ENCODE measurements at regions not wholly inside any gene's neighbourhood (a gene's known extent, or its start where the extent isn't known, plus 50 kb on each side); places are given as distances from the start of the nearest gene placed in this dataset.

DNA sequence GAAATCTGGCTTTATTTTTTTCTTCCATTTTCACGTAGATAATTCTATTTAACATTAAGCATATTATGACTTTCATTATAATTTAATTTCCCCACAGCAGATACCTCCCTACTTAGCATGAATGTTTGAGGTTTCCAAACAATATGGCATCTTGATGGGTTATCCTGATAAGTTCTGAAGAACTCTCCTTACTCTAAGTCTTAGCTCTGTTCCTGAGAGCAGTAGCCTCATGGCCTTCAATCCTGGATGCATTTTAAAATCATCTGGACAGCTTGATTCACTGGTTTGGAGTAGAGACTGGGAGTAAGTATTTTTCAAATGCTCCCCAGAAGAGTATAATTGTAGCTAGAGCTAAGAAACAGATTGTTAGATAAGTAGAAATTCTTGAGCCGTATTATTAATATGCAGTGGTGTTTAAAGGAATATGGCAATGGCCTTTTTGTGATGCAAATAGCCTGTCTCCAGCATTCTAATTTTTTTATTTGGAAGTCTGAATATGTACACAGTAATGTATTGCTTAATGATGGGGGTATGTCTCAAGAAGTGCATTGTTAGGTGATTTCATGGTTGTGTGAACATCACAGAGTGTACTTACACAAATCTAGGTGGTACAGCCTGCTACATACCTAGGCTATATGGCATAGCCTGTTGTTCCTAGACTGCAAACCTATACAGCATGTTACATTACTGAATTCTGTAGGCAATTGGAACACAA is 110.5 kb upstream of the EEF1E1 start:
- Histone ChIP-seq H4K20me1 (ENCODE audit: control insufficient read depth, insufficient read depth, low read depth, low read length) (no peaks in the 10 kb centered on the region), H3F3A (ENCODE audit: control insufficient read depth, insufficient read depth) (no peaks in the 10 kb centered on the region), H3K27me3 (ENCODE audit: control insufficient read depth, low read length) (no peaks in the 10 kb centered on the region), H3K27ac (ENCODE audit: low read depth, low read length) (no peak overlapping the region), H3K79me2 (ENCODE audit: control insufficient read depth, low read length) (no peaks in the 10 kb centered on the region), H3K36me3 (ENCODE audit: control insufficient read depth, low read length) (no peaks in the 10 kb centered on the region), H3K4me2 (ENCODE audit: low read length) (no peak overlapping the region), H3K4me3 (ENCODE audit: low read length) (no peak overlapping the region), H3K9me3 (ENCODE audit: control insufficient read depth, insufficient read depth, low read length) (no peaks in the 10 kb centered on the region), H3K4me1 (ENCODE audit: control insufficient read depth, low read length) (no peaks in the 10 kb centered on the region), H3K9me2 (replicated peaks; ENCODE audit: control insufficient read depth, low read length) (no peaks in the 10 kb centered on the region)
- TF ChIP-seq EZH2phosphoT487 (IDR thresholded peaks at IDR 0.05; ENCODE audit: borderline replicate concordance, low read length): no peak
- TF ChIP-seq, protein P1, sequence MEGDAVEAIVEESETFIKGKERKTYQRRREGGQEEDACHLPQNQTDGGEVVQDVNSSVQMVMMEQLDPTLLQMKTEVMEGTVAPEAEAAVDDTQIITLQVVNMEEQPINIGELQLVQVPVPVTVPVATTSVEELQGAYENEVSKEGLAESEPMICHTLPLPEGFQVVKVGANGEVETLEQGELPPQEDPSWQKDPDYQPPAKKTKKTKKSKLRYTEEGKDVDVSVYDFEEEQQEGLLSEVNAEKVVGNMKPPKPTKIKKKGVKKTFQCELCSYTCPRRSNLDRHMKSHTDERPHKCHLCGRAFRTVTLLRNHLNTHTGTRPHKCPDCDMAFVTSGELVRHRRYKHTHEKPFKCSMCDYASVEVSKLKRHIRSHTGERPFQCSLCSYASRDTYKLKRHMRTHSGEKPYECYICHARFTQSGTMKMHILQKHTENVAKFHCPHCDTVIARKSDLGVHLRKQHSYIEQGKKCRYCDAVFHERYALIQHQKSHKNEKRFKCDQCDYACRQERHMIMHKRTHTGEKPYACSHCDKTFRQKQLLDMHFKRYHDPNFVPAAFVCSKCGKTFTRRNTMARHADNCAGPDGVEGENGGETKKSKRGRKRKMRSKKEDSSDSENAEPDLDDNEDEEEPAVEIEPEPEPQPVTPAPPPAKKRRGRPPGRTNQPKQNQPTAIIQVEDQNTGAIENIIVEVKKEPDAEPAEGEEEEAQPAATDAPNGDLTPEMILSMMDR (IDR thresholded peaks at IDR 0.05; ENCODE audit: low read depth, low read length, poor library complexity, severe bottlenecking): no peak

DNA sequence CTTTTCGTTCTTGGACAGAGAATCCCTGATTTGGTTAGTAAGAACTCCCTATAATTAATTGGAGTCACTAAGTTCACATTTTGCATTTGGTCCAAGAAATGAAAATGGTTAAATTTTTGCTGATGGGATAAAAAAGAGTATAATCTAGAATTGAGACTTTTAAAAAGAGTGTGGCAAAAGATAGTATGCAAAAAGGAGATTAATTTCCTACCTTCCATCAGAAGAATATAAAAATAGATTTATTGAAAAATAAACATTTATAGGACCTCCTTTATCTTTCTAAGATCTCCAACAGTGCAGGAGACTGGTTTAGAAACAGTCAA is 105.5 kb upstream of the EEF1E1 start:
- no peak overlapping the region for H3K4me3 ChIP-seq (ENCODE audit: low read length)
- H3K27ac ChIP-seq (ENCODE audit: low read depth, low read length): no peak overlapping the region
- no peaks in the 10 kb centered on the region for H3K9me3 ChIP-seq (ENCODE audit: control insufficient read depth, insufficient read depth, low read length)
- H3K36me3 ChIP-seq (ENCODE audit: control insufficient read depth, low read length): no peaks in the 10 kb centered on the region
- no peaks in the 10 kb centered on the region for H4K20me1 ChIP-seq (ENCODE audit: control insufficient read depth, insufficient read depth, low read depth, low read length)
- H3K4me1 ChIP-seq (ENCODE audit: control insufficient read depth, low read length): no peaks in the 10 kb centered on the region
- TF ChIP-seq, protein P1 (IDR thresholded peaks at IDR 0.05; ENCODE audit: low read depth, low read length, poor library complexity, severe bottlenecking): no peak
- no peak for TF ChIP-seq EZH2phosphoT487 (IDR thresholded peaks at IDR 0.05; ENCODE audit: borderline replicate concordance, low read length)
- H3F3A ChIP-seq (ENCODE audit: control insufficient read depth, insufficient read depth): no peaks in the 10 kb centered on the region
- no peak overlapping the region for H3K4me2 ChIP-seq (ENCODE audit: low read length)
- H3K79me2 ChIP-seq (ENCODE audit: control insufficient read depth, low read length): no peaks in the 10 kb centered on the region
- H3K27me3 ChIP-seq (ENCODE audit: control insufficient read depth, low read length): no peaks in the 10 kb centered on the region
- no peaks in the 10 kb centered on the region for H3K9me2 ChIP-seq (replicated peaks; ENCODE audit: control insufficient read depth, low read length)

DNA sequence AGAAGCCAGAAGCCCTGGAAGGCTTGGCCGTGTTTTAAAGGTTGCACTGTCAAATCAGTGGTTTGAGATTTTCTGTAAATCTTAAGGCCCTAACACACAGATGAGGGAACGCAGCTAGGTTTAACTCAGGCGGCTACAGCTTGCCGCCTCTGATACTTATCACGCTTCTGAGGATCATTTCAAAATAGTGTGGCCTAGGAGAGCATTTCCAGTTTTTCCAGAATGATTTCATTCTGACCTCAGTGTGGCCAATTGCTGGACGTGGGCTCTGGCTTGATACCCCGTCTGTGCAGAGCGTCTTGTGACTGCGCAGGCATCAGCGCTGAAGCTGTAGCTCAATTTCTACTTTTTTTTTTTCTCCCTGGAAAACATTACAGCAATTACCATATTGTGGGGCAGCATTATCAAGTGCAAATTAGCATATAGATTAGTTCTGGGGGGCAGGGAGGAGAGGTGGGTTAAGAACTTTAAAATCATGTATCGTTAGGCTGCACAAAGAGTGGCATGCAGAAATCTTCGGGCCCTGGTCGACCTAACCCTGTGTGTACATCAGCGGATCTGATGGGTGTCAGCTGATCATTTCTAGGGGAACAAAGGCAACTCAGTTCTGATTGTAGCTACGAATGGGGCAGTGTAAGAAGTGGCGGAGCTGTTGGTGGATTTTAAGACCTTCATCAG is 105.0 kb upstream of the EEF1E1 start:
- Histone ChIP-seq H3K36me3 (ENCODE audit: control insufficient read depth, low read length) (no peaks in the 10 kb centered on the region), H3K4me2 (ENCODE audit: low read length) (no peak overlapping the region), H3K4me3 (ENCODE audit: low read length) (no peak overlapping the region), H3K27me3 (ENCODE audit: control insufficient read depth, low read length) (no peaks in the 10 kb centered on the region), H3K4me1 (ENCODE audit: control insufficient read depth, low read length) (no peaks in the 10 kb centered on the region), H3F3A (ENCODE audit: control insufficient read depth, insufficient read depth) (no peaks in the 10 kb centered on the region), H3K79me2 (ENCODE audit: control insufficient read depth, low read length) (no peaks in the 10 kb centered on the region), H3K27ac (ENCODE audit: low read depth, low read length) (no peak overlapping the region), H3K9me3 (ENCODE audit: control insufficient read depth, insufficient read depth, low read length) (no peaks in the 10 kb centered on the region), H4K20me1 (ENCODE audit: control insufficient read depth, insufficient read depth, low read depth, low read length) (no peaks in the 10 kb centered on the region), H3K9me2 (replicated peaks; ENCODE audit: control insufficient read depth, low read length) (no peaks in the 10 kb centered on the region)
- TF ChIP-seq, protein P1 (IDR thresholded peaks at IDR 0.05; ENCODE audit: low read depth, low read length, poor library complexity, severe bottlenecking): no peak
- TF ChIP-seq EZH2phosphoT487 (IDR thresholded peaks at IDR 0.05; ENCODE audit: borderline replicate concordance, low read length): no peak

All from DOHH2 (cell line).